PC-9 (cell line): ENCODE measurements at regions not wholly inside any gene's neighbourhood (a gene's known extent, or its start where the extent isn't known, plus 50 kb on each side); places are given as distances from the start of the nearest gene placed in this dataset.

Experiments
- BruUV-seq: library from RNA; stranded (reverse); fragments of 400-500 nt; replicated peaks from 2 replicates; lab custom pipeline; 2021; lab: Mats Ljungman, UMichigan
- CTCF ChIA-PET: fragments of 300-600 bp; sonication (Branson Sonifier 250); formaldehyde crosslinking; loops from one replicate; lab custom pipeline; 2022; ENCODE audit warnings: antibody characterized with exemption; lab: Charles Lee
- POLR2A ChIA-PET: fragments of 300-600 bp; sonication (Branson Sonifier 250); formaldehyde crosslinking; loops from one replicate; lab custom pipeline; 2022; ENCODE audit warnings: antibody characterized with exemption; ENCODE audit not compliant: unreplicated experiment; lab: Charles Lee
- DNase-seq, 2 experiments: peaks; one replicate each; pipeline versions ENCODE4 v3.0.0 to v3.0.0-alpha.2; 2015 to 2022; ENCODE audit warnings: mixed read lengths in 1 of 2
- H2AFZ ChIP-seq: fragments of 200-600 bp; sonication (generic); 2 replicates; pipeline ENCODE4 v1.8.1; 2017; ENCODE audit warnings: antibody characterized with exemption
- H3F3A ChIP-seq: fragments of 200-600 bp; sonication (generic); 2 replicates; pipeline ENCODE4 v1.8.1; 2017; ENCODE audit warnings: antibody characterized with exemption, mild to moderate bottlenecking, low read depth; ENCODE audit not compliant: insufficient read depth
- H3K27ac ChIP-seq: fragments of 200-600 bp; sonication (generic); 2 replicates; pipeline ENCODE4 v1.6.1; 2016; ENCODE audit warnings: mixed run types
- H3K27me3 ChIP-seq: fragments of 200-600 bp; sonication (generic); 2 replicates; pipeline ENCODE4 v1.6.1; 2016; ENCODE audit warnings: low read depth, mixed run types; ENCODE audit not compliant: insufficient read depth
- H3K36me3 ChIP-seq: fragments of 200-600 bp; sonication (generic); 2 replicates; pipeline ENCODE4 v1.6.1; 2016; ENCODE audit warnings: low read depth, mixed run types
- H3K4me1 ChIP-seq: fragments of 200-600 bp; sonication (generic); replicated peaks from 2 replicates; pipeline ENCODE4 v1.6.1; 2016; ENCODE audit warnings: mixed run types; ENCODE audit not compliant: insufficient read depth
- H3K4me2 ChIP-seq: fragments of 200-600 bp; sonication (generic); 2 replicates; pipeline ENCODE4 v1.6.1; 2017; ENCODE audit warnings: mixed run types
- H3K4me3 ChIP-seq: fragments of 200-600 bp; sonication (generic); 2 replicates; pipeline ENCODE4 v1.6.1; 2016; ENCODE audit warnings: mixed run types
- H3K79me2 ChIP-seq: fragments of 200-600 bp; sonication (generic); 2 replicates; pipeline ENCODE4 v1.6.1; 2017; ENCODE audit warnings: low read depth, mixed run types
- H3K9me2 ChIP-seq: fragments of 200-600 bp; sonication (generic); 2 replicates; pipeline ENCODE4 v1.8.1; 2017; ENCODE audit warnings: mild to moderate bottlenecking; ENCODE audit not compliant: insufficient read depth
- H3K9me3 ChIP-seq: fragments of 200-600 bp; sonication (generic); 2 replicates; pipeline ENCODE4 v1.8.1; 2016; ENCODE audit warnings: low read depth; ENCODE audit not compliant: insufficient read depth
- H4K20me1 ChIP-seq: fragments of 200-600 bp; sonication (generic); 2 replicates; pipeline ENCODE4 v1.8.1; 2017; ENCODE audit not compliant: insufficient read depth
- EZH2 ChIP-seq: fragments of 200-600 bp; sonication (generic); IDR thresholded peaks from 2 replicates; pipeline ENCODE4 v1.8.0; 2017; ENCODE audit warnings: antibody characterized with exemption, low read depth
- intact Hi-C: fragments of 100-400 bp; cut with micrococcal nuclease; formaldehyde crosslinking; loops from one replicate; pipeline ENCODE4 v1.10.0; 2022; ENCODE audit not compliant: unreplicated experiment
- TF ChIP-seq, protein P1 (sequence below): fragments of 200-600 bp; sonication (generic); conservative IDR thresholded peaks from 2 replicates; pipeline ENCODE4 v1.6.1; 2017; ENCODE audit warnings: mixed run types, antibody characterized with exemption, mild to moderate bottlenecking, moderate library complexity

DNA sequence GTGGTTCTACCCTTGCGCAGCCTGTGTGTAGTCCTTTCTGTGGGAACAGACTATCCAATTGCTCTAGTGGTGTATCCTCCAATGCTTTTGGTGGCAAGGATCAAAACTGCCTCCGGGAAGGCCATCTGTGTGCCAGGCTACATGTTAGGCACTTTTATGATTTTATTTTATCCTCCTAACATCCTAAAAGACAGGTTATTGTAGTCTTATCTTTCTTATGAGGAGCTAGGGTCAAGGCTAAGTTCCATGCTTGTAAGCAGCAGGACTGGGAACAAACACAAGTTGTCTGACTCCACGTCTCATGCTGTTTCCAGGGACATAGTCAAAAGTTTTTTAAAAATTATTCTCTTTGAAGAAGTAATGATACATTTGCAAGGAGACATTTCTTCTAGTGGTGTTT is 278.7 kb upstream of the ADAMTSL1 start:
- ChIA-PET POLR2A (no interaction called here), CTCF (no interaction called here)
- H3K36me3 ChIP-seq, result no peaks in the 10 kb centered on the region

DNA sequence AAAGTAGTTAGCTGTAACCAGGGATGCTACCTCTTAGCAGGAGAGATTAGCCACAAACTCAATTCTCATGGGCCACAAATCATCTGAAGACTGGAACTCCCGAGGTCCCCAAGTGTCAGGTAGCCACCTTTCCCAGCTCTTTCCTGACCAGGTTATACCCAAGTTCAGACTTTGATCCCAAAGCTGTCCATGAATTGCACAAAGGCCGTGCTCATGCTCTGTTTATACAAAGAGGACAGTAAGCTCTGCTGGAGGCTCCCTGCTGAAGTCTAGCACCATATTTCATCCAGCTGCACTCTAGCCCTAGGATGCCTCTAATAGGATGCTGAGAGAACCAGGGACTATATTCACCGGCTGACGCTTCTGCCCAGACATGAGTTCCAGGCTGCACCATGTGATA is 271.0 kb upstream of the ADAMTSL1 start:
- Histone ChIP-seq H3K79me2 (no peaks in the 10 kb centered on the region), H3K36me3 (no peaks in the 10 kb centered on the region), H3K4me2 (no peak overlapping the region), H3F3A (no peaks in the 10 kb centered on the region), H3K4me3 (no peak overlapping the region), H3K9me3 (no peaks in the 10 kb centered on the region), H3K4me1 (no peaks in the 10 kb centered on the region), H2AFZ (no peak overlapping the region), H3K27ac (no peak overlapping the region), H3K27me3 (no peaks in the 10 kb centered on the region), H3K9me2 (no peaks in the 10 kb centered on the region), H4K20me1 (no peaks in the 10 kb centered on the region)
- no TSS peak for BruUV-seq
- ChIA-PET POLR2A (no interaction called here), CTCF (no interaction called here)
- no peak for DNase-seq
- intact Hi-C loops, result no loop called here
- TF ChIP-seq, protein P1, sequence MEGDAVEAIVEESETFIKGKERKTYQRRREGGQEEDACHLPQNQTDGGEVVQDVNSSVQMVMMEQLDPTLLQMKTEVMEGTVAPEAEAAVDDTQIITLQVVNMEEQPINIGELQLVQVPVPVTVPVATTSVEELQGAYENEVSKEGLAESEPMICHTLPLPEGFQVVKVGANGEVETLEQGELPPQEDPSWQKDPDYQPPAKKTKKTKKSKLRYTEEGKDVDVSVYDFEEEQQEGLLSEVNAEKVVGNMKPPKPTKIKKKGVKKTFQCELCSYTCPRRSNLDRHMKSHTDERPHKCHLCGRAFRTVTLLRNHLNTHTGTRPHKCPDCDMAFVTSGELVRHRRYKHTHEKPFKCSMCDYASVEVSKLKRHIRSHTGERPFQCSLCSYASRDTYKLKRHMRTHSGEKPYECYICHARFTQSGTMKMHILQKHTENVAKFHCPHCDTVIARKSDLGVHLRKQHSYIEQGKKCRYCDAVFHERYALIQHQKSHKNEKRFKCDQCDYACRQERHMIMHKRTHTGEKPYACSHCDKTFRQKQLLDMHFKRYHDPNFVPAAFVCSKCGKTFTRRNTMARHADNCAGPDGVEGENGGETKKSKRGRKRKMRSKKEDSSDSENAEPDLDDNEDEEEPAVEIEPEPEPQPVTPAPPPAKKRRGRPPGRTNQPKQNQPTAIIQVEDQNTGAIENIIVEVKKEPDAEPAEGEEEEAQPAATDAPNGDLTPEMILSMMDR, result no peak
- no peak for TF ChIP-seq EZH2

More for the DNA sequence above, 278.7 kb upstream of the ADAMTSL1 start:
- TF ChIP-seq EZH2, result no peak
- TF ChIP-seq, protein P1, result no peak
- no peaks in the 10 kb centered on the region for H3K4me1 ChIP-seq
- H4K20me1 ChIP-seq, result no peaks in the 10 kb centered on the region
- H3K4me3 ChIP-seq, result no peak overlapping the region
- H2AFZ ChIP-seq, result no peak overlapping the region
- no peaks in the 10 kb centered on the region for H3F3A ChIP-seq
- H3K27ac ChIP-seq, result no peak overlapping the region
- DNase-seq, result no peak
- H3K9me2 ChIP-seq, result no peaks in the 10 kb centered on the region
- no peaks in the 10 kb centered on the region for H3K9me3 ChIP-seq
- H3K27me3 ChIP-seq, result peaks cover 8% of the 10 kb centered on the region; the same call in 1 of the 2 replicates
- no peak overlapping the region for H3K4me2 ChIP-seq
- BruUV-seq, result no TSS peak
- intact Hi-C loops, result no loop called here
- no peaks in the 10 kb centered on the region for H3K79me2 ChIP-seq

DNA sequence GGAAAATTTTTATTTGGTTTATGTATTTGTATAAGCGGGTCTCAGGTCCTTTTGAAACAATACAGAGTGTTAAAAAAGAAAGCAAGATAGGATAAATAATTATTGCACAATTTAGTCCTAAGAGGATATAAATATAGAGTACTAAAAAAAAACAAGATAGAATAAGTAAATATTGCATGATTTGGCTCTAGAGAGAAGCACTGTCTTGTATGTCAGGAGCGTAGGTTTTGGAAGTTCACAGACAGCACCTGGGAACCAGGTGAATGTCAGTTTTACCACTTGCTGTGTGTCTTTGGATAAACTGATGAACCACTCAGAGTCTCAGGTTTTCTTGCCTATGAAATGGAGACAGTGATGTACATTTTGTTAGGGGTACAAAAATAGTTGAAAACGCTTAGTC is 266.2 kb upstream of the ADAMTSL1 start:
- no peaks in the 10 kb centered on the region for H3F3A ChIP-seq
- H2AFZ ChIP-seq, result no peak overlapping the region
- ChIA-PET CTCF (interaction anchor here (0.7 kb wide), 1 partner anchor 743 kb away, joined by 3 read pairs; no protein-coding TSS in a partner anchor), POLR2A (no interaction called here)
- H3K27ac ChIP-seq, result no peak overlapping the region
- no peaks in the 10 kb centered on the region for H3K27me3 ChIP-seq
- H3K4me2 ChIP-seq, result no peak overlapping the region
- no peaks in the 10 kb centered on the region for H3K9me2 ChIP-seq
- TF ChIP-seq, protein P1, result no peak
- TF ChIP-seq EZH2, result no peak
- DNase-seq, result no peak
- no TSS peak for BruUV-seq
- no peaks in the 10 kb centered on the region for H3K4me1 ChIP-seq
- intact Hi-C loops, result loop anchor here (5.0 kb wide), 1 partner anchor 675 kb away; no protein-coding TSS in a partner anchor
- H4K20me1 ChIP-seq, result no peaks in the 10 kb centered on the region
- H3K36me3 ChIP-seq, result no peaks in the 10 kb centered on the region
- no peak overlapping the region for H3K4me3 ChIP-seq
- H3K9me3 ChIP-seq, result no peaks in the 10 kb centered on the region
- H3K79me2 ChIP-seq, result no peaks in the 10 kb centered on the region
